ENCODE measurements at regions not wholly inside any gene's neighbourhood (a gene's known extent, or its start where the extent isn't known, plus 50 kb on each side); places are given as distances from the start of the nearest gene placed in this dataset.

- H3K27ac ChIP-seq (ENCODE audit: low read length), result no peak overlapping the region
- no peaks in the 10 kb centered on the region for H3K4me1 ChIP-seq (ENCODE audit: control insufficient read depth, insufficient read depth, low read length)
- intact Hi-C loops (cut with micrococcal nuclease; ENCODE audit: unreplicated experiment), result no loop called here
- no peak for DNase-seq (ENCODE audit: low read depth, low spot score)
- BruUV-seq (replicated peaks), result no TSS peak
- no peaks in the 10 kb centered on the region; the same call in 1 of the 2 replicates for H3K36me3 ChIP-seq (ENCODE audit: control insufficient read depth, insufficient read depth, low read length)
- in situ Hi-C loops (cut with HindIII; ENCODE audit: low pct_unique_long_range_greater_than_20kb, low sequenced_read_pairs), result no loop called here
- no peak for ATAC-seq
- no peaks in the 10 kb centered on the region for H3K9me3 ChIP-seq (ENCODE audit: control insufficient read depth, insufficient read depth, low read depth, low read length)
- no peak overlapping the region for H3K4me3 ChIP-seq (ENCODE audit: low read depth in 2 of 2, low read length in 2 of 2)
- H3K27me3 ChIP-seq (ENCODE audit: control insufficient read depth, insufficient read depth, low read length), result no peaks in the 10 kb centered on the region
- TF ChIP-seq TCF7L2 (IDR thresholded peaks at IDR 0.05; ENCODE audit: low read depth, low read length) (no peak), REST (IDR thresholded peaks at IDR 0.05; ENCODE audit: insufficient read depth in 1 of 2, low read depth in 2 of 2, low read length in 1 of 2) (no peak), SIN3A (IDR thresholded peaks at IDR 0.05; ENCODE audit: borderline replicate concordance, insufficient read depth, low read depth, low read length) (no peak), POLR2AphosphoS5 (IDR thresholded peaks at IDR 0.05; ENCODE audit: low read depth, low read length) (no peak)
- TF ChIP-seq, protein P1, sequence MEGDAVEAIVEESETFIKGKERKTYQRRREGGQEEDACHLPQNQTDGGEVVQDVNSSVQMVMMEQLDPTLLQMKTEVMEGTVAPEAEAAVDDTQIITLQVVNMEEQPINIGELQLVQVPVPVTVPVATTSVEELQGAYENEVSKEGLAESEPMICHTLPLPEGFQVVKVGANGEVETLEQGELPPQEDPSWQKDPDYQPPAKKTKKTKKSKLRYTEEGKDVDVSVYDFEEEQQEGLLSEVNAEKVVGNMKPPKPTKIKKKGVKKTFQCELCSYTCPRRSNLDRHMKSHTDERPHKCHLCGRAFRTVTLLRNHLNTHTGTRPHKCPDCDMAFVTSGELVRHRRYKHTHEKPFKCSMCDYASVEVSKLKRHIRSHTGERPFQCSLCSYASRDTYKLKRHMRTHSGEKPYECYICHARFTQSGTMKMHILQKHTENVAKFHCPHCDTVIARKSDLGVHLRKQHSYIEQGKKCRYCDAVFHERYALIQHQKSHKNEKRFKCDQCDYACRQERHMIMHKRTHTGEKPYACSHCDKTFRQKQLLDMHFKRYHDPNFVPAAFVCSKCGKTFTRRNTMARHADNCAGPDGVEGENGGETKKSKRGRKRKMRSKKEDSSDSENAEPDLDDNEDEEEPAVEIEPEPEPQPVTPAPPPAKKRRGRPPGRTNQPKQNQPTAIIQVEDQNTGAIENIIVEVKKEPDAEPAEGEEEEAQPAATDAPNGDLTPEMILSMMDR (IDR thresholded peaks at IDR 0.05), result no peak
- CTCF ChIA-PET, result no interaction called here
- POLR2A ChIA-PET, result no interaction called here
Measured at GRCh38 chr11:92709329-92709728, 260.1 kb upstream of the MTNR1B start.

- intact Hi-C loops (cut with micrococcal nuclease; ENCODE audit: unreplicated experiment), result no loop called here
- H3K27me3 ChIP-seq (ENCODE audit: control insufficient read depth, insufficient read depth, low read length), result no peaks in the 10 kb centered on the region
- no peak overlapping the region for H3K4me3 ChIP-seq (ENCODE audit: low read depth in 2 of 2, low read length in 2 of 2)
- H3K27ac ChIP-seq (ENCODE audit: low read length), result no peak overlapping the region
- ChIA-PET CTCF (no interaction called here), POLR2A (no interaction called here)
- no peak for DNase-seq (ENCODE audit: low read depth, low spot score)
- BruUV-seq (replicated peaks), result no TSS peak
- no peaks in the 10 kb centered on the region; the same call in 1 of the 2 replicates for H3K36me3 ChIP-seq (ENCODE audit: control insufficient read depth, insufficient read depth, low read length)
- H3K9me3 ChIP-seq (ENCODE audit: control insufficient read depth, insufficient read depth, low read depth, low read length), result no peaks in the 10 kb centered on the region
- H3K4me1 ChIP-seq (ENCODE audit: control insufficient read depth, insufficient read depth, low read length), result no peaks in the 10 kb centered on the region
- no peak for TF ChIP-seq TCF7L2 (IDR thresholded peaks at IDR 0.05; ENCODE audit: low read depth, low read length)
- ATAC-seq, result no peak
- in situ Hi-C loops (cut with HindIII; ENCODE audit: low pct_unique_long_range_greater_than_20kb, low sequenced_read_pairs), result no loop called here
Measured at GRCh38 chr11:92711926-92712325, 257.5 kb upstream of the MTNR1B start.

- POLR2A ChIA-PET, result interaction anchor here (0.7 kb wide), 1 partner anchor 168 kb away, joined by 3 read pairs; no protein-coding TSS in a partner anchor
- H3K4me1 ChIP-seq (ENCODE audit: control insufficient read depth, insufficient read depth, low read length), result no peaks in the 10 kb centered on the region
- no peak for DNase-seq (ENCODE audit: low read depth, low spot score)
- no peaks in the 10 kb centered on the region; the same call in 1 of the 2 replicates for H3K36me3 ChIP-seq (ENCODE audit: control insufficient read depth, insufficient read depth, low read length)
- CTCF ChIA-PET, result no interaction called here
- intact Hi-C loops (cut with micrococcal nuclease; ENCODE audit: unreplicated experiment) (no loop called here), in situ Hi-C loops (cut with HindIII; ENCODE audit: low pct_unique_long_range_greater_than_20kb, low sequenced_read_pairs) (no loop called here)
- H3K27ac ChIP-seq (ENCODE audit: low read length), result no peak overlapping the region
- TF ChIP-seq REST (IDR thresholded peaks at IDR 0.05; ENCODE audit: insufficient read depth in 1 of 2, low read depth in 2 of 2, low read length in 1 of 2), result no peak
- TF ChIP-seq POLR2AphosphoS5 (IDR thresholded peaks at IDR 0.05; ENCODE audit: low read depth, low read length), result no peak
- TF ChIP-seq SIN3A (IDR thresholded peaks at IDR 0.05; ENCODE audit: borderline replicate concordance, insufficient read depth, low read depth, low read length), result no peak
- no peak for TF ChIP-seq TCF7L2 (IDR thresholded peaks at IDR 0.05; ENCODE audit: low read depth, low read length)
- TF ChIP-seq, protein P1 (IDR thresholded peaks at IDR 0.05), result no peak
- BruUV-seq (replicated peaks), result no TSS peak
- no peak for ATAC-seq
- no peaks in the 10 kb centered on the region for H3K27me3 ChIP-seq (ENCODE audit: control insufficient read depth, insufficient read depth, low read length)
- no peaks in the 10 kb centered on the region for H3K9me3 ChIP-seq (ENCODE audit: control insufficient read depth, insufficient read depth, low read depth, low read length)
- no peak overlapping the region for H3K4me3 ChIP-seq (ENCODE audit: low read depth in 2 of 2, low read length in 2 of 2)
Measured at GRCh38 chr11:92714111-92714510, 255.3 kb upstream of the MTNR1B start.

Data from Panc1 (cell line).